Iris pigment epithelial cell (primary cell): ENCODE measurements at regions not wholly inside any gene's neighbourhood (a gene's known extent, or its start where the extent isn't known, plus 50 kb on each side); places are given as distances from the start of the nearest gene placed in this dataset.
"Not testable (repeated sequence)": the region's sequence is repeated elsewhere in the genome, so short reads cannot be mapped to it uniquely, and the experiment has no call there.

Source experiments
- DNase-seq: peaks from one replicate; pipeline ENCODE4 v3.0.0-alpha.2; 2011; ENCODE audit warnings: low read depth

DNA sequence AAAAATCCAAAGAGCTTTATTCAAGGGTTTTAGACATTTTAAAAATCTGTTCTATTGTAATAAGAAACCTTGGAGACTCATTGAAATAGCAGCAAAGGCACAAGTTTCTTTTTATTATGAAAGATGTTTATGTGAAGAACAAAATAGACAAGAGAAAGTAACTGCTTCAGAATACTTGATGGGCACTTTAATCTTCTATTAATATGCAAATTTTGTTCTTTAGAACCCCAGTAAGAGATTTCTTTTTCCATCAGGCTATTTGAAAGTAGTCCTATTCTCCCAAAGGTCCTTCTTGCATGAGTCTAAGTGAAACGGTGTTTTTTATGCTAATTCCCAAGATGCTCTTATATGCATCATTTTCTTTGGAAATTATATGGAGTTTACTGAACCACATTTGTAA is 602.0 kb downstream of the EFNA5 start:
- DNase-seq = no peak

DNA sequence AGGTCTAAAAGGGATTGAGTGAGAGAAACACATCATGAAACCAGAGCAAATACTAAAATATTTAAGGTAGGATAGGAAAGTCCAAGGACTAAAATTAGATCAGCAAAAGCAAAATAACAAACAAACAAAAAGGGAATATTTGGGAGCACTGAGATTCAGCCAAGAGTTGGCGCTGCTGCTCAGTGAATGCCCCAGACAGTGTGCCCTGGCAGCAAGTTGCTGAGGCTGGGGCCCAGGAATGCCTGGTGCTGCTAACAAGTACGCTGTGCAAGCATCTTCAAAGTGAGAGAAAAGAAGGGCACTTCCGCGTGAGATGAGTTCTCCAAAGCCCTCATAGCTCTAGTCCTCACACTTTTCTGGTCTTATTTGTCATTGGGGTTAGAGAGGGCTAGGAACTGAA is 603.3 kb downstream of the EFNA5 start:
- no peak for DNase-seq

DNA sequence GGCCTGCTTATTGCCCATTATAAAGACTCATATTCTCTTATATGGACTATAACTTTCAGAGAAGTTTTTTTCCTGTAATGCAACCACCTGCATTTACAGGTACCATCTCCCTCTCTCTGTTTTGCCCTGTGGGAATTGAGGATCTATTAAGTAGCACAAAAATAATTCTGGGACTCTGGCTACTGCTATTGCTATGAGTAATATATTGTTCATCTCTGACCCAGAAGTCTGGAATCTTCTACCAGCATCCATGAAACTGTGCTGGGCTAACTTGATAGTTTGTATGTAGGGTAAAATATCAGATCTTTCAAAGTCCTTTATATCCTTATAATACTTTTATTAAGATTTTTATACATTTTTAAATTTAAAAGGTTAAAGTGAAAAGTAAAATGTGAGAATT is 607.2 kb downstream of the EFNA5 start:
- peak; percentile 19 for DNase-seq

DNA sequence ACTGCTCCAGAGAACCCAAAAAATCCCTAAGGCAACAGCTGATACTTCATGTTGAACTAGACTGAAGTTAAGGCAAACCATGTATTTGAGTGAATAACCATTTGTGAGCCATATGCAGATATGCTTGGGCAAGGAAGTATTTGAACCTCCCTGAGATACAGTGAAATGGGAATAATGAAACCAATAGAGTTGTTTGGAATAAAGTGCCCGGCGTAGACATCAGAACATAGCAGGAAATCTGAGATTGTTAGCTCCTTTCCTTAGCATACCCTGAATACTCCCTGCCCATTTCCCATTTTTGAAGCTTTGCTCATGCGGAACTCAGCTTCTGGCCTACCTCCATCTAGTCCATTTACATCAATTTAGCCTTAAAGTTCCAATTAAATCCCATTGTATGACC is 611.9 kb downstream of the EFNA5 start:
- no peak for DNase-seq

DNA sequence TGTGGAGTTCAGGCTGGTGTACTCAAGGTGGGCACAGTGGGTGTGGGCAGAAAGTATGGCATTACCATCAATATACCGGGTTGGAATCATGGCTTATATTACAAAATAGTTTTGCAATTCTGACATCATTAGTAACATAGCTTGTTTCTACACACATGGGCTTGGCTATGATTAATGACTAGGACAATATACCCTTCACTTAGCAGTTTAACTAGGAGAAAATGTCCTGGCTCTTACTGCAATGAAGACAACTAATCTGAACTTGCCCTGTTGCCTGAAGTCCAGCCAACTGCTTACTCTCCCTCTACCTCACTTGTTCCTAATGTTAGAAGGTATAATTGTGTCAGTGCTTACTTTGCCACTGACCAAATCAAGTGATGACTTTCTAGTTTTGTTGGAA is 612.5 kb downstream of the EFNA5 start:
- DNase-seq = peak; percentile 4

DNA sequence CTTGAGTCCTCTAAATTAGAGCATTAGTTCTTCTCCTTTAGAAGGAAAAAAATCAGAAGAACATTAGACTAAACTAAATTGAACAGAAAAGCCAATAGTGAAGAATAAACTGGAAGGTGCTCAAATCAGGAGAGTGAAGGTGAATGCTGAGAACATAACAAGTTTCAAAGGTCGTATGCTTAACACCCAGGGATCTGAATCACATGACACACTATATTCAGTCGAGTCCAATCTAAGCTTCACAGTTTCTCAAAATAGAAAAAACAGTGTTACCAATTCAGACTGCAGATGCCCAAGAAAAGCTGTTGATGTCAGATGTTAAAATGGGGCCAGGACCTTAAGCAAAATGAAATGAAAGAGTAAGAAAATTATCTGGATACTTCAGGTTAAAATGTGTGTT is 614.5 kb downstream of the EFNA5 start:
- DNase-seq = no peak

DNA sequence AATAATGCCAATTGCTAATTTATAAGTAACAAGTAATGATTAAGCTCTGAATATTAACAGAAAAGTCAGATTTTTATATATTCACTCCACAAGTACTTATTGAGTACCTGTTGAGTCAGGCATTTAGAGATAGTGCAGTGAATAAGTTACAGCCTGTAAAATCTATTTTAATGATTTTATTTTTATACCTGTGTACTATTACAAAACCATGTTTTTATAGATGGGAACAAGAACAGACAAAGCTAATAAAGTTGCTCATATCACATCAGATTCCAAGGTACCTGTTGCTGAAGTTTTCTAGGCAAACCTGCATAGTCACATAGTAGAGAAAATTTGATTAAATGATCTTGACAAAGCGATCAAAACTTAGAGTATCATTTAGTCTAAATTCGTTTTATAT is 623.7 kb downstream of the EFNA5 start:
- no peak for DNase-seq

DNA sequence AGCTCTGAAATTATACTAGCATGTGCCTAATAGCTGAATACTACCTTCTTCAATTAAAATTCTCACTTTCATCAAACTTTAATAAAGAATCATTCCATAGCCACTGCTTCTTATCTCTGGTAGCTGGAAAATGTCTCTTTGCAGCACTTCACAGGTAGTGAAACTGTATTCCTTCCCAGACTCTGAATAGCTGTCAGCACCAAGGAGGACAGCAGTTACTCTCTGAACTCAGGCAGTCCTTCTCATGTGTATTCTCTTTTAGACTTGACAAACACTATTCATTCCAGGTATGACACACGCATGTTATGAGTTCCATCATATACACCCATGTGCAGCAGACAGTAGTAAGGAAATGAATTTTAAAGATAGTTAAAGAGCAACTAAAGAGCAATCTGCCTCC is 627.1 kb downstream of the EFNA5 start:
- no peak for DNase-seq

DNA sequence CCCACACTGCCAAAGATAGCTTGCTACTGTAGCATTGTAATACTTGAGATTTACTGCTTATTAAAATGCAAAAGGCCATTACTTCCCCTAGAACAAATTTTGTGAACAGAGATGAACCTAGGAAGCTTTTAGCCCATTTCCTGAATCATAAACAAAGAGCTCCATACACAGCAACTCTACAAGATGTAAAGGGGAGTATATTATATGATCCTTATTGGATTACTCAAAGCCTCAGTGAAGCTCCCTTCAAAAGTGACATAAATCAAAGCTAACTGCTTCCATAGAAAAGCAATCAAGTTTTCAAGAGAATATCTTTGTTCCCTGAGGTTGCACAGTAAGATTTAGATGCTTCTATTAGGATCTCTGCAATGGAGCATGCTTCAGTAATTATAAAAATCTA is 629.8 kb downstream of the EFNA5 start:
- no peak for DNase-seq

DNA sequence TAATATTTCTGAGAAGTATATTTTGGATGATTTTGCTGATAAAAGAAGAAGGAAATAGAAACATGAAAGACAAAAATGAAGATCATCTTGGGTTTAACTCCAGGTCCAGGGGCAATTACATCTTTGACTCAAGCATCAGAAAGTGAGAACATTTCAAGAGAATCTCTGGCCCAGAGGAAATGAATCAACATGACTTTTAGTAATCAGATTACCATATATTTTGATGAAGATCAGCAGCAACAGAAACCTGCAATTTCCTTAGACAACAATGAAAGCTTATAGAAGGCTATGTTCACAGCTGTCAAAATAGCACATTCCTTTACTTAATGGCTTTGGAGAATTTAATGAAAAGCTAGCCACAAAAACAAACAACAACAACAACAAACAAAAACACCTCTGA is 638.1 kb downstream of the EFNA5 start:
- DNase-seq = no peak

DNA sequence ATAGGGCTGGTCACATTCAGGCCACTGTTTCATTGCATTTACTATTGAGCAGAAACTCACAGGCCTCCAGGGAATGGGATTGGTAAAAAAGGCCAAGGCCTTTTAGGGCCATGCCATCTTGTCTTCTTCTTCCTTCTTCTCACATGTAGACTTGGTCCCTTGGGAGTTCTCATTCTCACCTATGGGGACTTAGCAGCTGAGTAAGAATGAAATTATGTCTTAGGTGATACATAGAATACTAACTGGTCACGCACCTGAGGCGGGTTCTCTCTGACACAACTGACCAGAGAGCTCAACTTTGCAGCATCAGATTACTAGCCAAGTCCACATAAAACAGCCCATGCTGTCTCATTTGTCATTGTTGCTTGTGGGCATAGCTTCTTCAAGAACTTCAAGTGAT is 641.8 kb downstream of the EFNA5 start:
- DNase-seq = no peak

DNA sequence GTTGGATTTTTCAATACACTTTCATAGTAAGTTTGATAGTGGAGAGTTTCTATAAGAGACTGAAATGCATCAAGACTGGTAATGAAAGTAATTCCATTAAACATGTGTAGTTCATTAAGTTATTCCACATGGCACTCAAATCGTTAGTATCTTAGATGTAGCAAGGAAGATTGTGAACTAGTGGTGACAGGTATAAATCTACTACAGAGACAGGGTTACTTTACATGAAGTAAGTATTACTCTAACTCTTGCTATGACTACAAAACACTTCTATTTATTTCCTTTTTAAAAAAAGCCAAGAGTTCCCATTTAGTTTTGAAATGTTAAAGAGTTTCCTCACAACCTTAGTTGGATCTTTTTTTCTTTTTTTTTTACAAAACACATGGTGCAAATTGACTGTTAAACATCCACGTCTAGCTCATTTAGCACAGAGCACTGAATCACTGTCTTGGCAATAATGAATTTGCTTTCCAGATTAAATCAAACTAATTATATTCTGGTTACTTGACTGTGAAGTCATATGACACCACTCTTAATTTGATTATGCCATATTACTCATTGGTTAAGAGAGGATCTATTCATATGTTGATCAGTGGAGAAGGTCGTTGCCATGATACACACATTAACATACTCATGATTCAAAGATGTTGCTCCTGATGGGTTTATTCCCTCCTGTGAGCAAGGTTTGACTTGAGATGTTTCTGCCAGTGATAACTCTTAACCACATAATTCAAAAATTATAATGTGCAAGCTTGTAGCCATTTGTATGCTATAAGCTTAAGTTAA is 644.8 kb downstream of the EFNA5 start:
- no peak for DNase-seq

DNA sequence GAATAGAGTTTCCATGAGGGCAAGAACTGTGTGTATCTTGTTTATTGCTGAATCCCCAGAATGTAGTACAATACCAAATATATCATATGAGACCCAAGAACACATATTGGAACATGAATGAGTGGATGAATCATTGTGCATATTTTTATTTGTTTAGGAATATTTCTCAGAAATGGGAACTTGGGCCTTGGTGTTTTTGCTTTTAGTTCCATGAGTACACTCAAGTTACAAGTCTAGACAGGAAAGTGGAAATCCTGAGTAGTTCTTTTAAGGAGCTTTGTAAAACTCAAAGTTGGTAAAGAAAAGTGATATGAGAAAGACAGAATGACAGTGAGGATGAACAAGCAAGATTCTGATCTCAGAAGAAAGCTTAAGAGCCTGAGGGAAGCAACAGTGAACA is 647.0 kb downstream of the EFNA5 start:
- peak; percentile 4 for DNase-seq

DNA sequence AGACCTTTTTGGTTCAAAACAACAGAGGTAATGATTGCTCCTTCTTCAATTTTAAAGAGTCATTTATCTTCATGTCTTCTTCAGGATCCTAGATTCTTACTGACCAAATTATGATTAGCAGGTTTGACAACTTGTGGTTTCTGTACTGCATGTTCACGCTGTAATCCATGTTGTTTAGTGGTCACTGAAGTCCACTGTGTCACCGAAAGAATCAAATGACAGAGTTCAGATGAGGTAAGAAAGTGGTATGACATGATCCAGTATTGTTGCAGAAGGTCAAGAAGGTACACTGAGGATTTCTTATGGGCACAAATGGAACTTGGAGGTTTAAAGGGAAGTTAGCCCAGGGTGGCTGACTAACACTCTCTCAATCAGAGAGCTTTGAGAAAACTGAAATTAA is 649.2 kb downstream of the EFNA5 start:
- no peak for DNase-seq

DNA sequence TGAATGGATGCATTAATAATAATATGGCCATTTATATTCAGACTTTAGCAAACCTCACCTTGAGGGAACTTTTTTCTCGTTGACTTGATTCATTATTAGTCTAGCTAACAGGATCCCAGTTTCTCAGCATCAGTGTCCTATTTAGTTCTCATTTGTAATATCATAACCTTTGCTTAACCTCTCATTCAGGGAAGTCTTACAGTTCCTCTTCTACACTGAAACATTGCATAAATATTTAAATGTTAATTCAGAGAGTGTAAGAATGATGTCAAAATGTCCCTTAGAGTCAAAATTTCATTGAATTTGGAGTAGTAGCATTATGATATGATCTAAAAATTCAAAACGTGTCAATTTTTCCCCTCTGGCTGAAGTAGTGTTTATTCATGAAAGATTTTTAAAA is 650.1 kb downstream of the EFNA5 start:
- no peak for DNase-seq

DNA sequence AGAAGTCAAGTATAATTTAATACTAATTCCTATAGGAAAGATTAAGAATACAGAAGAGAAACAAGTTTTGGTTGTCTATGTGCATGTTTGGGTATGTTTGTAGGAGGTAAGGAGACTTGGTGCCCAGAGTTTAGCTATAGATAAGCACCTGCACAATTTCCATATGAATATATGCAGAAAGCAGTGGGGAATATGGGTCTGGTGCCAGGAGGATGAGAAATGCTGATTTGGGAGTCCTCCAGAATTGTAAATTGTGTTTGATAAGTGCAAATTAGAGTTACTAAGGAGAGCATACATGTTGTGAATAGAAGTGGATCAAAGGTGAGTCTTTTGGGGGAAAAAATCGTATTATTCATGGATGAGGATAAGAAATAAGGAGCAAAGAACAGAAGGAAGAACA is 653.1 kb downstream of the EFNA5 start:
- no peak for DNase-seq

DNA sequence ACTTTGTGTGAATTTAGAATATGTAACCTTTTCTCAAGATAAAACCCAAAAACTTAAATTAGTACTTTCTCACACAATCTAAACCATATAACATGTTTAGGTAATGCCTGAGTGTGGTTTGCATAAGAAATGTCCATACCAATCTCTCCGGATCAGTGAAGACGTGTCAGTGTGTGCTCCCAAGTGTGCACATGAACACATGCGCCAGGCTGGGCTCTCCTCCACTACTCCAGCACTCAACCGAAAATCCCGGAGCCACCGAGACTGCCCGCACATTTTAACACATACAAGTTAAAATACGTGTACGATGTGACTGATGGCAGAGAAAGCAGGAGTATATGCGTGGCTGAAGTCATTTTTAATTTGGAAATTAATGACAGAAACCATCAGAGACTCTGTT is 658.4 kb downstream of the EFNA5 start:
- no peak for DNase-seq

DNA sequence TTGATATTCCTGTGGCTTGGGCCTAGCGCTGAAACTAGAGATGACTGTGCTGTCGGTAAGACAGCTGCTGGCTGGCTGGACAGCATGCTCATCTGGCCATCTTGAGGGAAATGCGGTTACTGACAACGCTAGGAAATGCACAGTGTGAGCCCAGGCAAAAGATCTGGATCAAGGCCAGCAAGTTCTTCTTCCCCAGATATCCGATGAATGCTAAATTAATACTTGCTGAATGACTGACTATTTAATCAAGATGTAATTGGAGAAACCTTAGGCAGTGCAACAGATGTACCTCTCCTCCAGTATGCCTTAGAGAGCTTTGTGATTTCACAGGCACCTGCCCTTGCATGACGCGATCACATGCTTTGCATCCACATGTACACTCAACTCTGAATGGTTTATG is 659.1 kb downstream of the EFNA5 start:
- DNase-seq = peak; percentile 4

DNA sequence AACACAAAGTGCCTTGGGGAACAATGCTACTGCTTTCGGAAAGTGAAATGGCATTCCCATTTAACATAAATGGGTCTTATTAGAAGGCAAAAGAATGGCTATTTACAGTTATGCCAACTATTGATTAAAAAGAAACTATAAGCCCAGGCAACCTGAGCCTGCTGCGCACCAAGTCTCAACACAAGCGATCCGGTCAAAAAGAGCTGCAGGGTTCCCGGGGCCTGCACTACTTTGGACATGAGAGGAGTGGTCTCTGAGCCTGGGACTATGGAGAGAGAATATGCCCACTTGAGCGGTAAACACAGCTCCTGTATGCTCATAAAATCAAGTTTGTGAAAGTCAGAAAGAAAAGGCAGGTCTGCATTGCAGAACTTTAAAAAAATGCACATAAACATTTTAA is 660.7 kb downstream of the EFNA5 start:
- DNase-seq = no peak

DNA sequence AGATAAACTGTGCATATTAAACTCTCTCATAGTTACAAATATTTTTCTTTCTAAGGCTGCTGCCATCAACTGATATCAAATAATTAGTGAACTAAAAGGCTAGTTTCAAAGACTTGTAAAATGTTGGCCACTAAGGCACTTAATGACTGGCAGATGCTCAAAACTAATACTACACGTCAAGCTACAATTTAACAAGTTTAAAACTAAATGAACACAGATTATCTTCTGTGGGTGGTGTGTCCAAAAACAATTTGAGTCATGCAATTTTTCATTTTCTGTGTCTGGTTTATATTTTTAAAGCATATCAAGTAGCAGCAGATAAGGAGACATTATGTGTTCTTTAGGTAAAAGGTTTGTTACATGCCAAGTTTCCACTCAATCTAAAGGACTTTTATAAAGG is 665.1 kb downstream of the EFNA5 start:
- DNase-seq = no peak

DNA sequence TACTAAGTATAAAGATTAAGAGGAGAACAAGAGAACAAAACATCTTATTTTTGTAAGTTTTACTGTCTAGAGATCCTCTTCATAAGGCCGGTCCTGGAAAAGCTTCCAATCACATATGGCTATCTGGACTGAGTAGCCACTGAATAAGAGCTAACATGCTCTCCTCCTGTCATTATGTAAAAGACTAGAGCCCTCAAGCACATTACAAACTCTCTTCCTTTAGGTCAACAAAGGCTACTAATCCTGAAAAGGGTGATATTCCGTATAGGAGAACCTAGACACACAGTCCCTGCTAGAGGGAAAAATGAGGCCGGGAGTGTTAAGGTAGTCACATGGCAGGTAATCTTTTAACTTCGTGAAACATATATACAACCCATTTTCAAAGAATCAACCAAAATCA is 665.6 kb downstream of the EFNA5 start:
- no peak for DNase-seq

DNA sequence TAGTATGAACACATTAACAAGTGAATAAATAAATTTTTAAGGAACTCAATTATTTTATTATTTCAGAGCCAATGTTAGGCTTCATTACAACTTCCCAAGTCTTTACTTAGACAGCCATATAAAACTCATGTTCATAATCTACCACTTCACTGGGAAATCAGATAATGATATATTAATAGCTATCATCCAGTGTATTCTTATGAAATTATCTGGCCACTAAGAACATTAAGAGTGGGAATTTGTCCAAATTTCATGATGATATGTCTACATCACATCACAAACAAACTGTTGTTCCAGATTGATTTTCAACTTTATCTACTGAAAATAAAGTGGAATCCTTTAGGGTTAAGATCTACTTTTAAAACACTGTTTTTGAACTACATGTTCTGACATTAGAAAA is 668.6 kb downstream of the EFNA5 start:
- DNase-seq = no peak

DNA sequence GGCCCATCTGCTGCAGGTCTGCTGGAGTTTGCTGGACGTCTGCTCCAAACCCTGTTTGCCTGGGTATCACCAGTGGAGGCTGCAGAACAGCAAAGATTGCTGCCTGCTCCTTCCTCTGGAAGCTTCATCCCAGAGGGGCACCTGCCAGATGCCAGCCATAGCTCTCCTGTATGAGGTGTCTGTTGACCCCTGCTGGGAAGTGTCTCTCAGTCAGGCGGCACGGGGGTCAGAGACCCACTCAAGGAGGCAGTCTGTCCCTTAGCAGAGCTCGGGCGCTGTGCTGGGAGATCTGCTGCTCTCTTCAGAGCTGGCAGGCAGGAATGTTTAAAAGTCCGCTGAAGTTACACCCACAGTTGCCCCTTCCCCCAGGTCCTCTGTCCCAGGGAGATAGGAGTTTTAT is 671.2 kb downstream of the EFNA5 start:
- DNase-seq = not testable (repeated sequence)

DNA sequence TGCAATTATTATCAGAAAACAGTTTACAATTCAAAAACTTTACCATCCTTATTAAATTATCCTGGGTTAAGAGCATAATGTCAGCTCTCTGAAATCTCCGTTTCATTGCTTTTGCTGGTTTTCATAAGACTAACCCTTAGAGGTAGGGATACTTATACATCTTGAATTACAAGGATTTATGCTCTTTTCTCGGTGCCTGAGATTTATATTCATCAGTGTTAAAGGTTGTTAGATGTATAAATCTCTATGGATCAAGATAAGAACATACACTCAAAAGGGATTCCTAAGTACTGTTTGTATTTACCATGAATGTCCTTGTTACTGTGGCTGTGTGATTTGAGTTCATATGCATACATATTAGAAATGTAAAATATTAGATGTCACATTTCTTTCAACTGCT is 684.7 kb downstream of the EFNA5 start:
- no peak for DNase-seq

DNA sequence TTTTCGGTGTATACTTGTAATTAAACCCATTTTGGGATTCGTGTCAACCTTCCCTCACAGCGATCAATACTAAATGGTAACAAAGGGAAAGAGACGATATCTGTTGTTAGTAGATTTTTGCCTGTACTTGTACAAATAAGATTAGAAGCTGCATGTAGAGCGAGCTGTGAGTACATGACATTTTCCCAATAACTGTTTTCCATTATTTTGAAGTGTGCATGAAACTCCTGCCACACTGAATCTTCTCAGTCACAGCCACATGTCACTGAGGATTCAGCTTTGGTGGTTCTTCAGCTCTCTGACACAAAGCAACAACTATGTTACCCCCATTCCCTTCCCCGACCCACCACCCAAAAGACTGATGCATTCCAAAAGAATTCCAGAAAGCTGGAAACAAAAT is 685.6 kb downstream of the EFNA5 start:
- DNase-seq = no peak
